BJ (cell line): ENCODE measurements at regions not wholly inside any gene's neighbourhood (a gene's known extent, or its start where the extent isn't known, plus 50 kb on each side); places are given as distances from the start of the nearest gene placed in this dataset.
"Not testable (repeated sequence)": the region's sequence is repeated elsewhere in the genome, so short reads cannot be mapped to it uniquely, and the experiment has no call there.

Source experiments
- CTCF ChIA-PET: fragments of 350-600 bp; formaldehyde crosslinking; extraction: SDS; loops from one replicate; lab custom pipeline; 2021; ENCODE audit warnings: antibody characterized with exemption, inconsistent platforms; lab: Yijun Ruan, JAX
- POLR2A ChIA-PET: fragments of 300-600 bp; sonication (Branson Sonifier 250); formaldehyde crosslinking; extraction: SDS; loops from one replicate; lab custom pipeline; 2021; ENCODE audit warnings: antibody characterized with exemption; lab: Charles Lee
- DNase-seq: peaks from one replicate; pipeline ENCODE4 v3.0.0-alpha.2; 2011; ENCODE audit warnings: low read depth
- H3K27me3 ChIP-seq: 2 replicates; pipeline ENCODE4 v1.6.0; 2011; ENCODE audit warnings: low read length; ENCODE audit not compliant: control insufficient read depth, insufficient read depth
- H3K36me3 ChIP-seq: 2 replicates; pipeline ENCODE4 v1.5.1; 2011; ENCODE audit warnings: low read length; ENCODE audit not compliant: control insufficient read depth, insufficient read depth
- H3K4me3 ChIP-seq: 2 replicates; pipeline ENCODE4 v1.5.1; 2011; ENCODE audit warnings: low read depth, mild to moderate bottlenecking, control low read depth, low read length
- TF ChIP-seq, protein P1 (sequence below): IDR thresholded peaks from 2 replicates; pipeline ENCODE4 v1.5.1; 2011; ENCODE audit warnings: low read depth, mild to moderate bottlenecking, control low read depth, inconsistent platforms, low read length, moderate library complexity; ENCODE audit not compliant: insufficient read depth

DNA sequence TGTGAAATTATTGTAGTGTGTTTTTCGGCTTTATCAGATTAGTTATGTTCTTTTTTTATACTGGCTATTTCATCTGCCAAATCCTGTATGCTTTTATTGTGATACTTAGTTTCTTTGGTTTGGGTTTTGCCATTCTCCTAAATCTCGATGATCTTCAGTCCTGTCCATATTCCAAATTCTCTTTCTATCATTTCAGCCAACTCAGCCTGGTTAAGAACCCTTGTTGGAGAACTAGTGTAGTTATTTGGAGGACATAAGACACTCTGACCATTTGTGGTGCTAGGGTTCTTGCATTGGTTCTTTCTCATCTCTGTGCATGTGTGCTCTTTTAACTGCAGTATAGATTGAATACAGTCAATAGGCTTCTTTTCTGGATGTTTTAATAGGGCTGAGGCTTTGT, 187.0 kb upstream of the CCNH start:
- TF ChIP-seq, protein P1, sequence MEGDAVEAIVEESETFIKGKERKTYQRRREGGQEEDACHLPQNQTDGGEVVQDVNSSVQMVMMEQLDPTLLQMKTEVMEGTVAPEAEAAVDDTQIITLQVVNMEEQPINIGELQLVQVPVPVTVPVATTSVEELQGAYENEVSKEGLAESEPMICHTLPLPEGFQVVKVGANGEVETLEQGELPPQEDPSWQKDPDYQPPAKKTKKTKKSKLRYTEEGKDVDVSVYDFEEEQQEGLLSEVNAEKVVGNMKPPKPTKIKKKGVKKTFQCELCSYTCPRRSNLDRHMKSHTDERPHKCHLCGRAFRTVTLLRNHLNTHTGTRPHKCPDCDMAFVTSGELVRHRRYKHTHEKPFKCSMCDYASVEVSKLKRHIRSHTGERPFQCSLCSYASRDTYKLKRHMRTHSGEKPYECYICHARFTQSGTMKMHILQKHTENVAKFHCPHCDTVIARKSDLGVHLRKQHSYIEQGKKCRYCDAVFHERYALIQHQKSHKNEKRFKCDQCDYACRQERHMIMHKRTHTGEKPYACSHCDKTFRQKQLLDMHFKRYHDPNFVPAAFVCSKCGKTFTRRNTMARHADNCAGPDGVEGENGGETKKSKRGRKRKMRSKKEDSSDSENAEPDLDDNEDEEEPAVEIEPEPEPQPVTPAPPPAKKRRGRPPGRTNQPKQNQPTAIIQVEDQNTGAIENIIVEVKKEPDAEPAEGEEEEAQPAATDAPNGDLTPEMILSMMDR, result no peak
- ChIA-PET CTCF (no interaction called here), POLR2A (no interaction called here)
- no peak overlapping the region for H3K4me3 ChIP-seq
- no peaks in the 10 kb centered on the region for H3K36me3 ChIP-seq
- DNase-seq, result no peak
- no peaks in the 10 kb centered on the region for H3K27me3 ChIP-seq

DNA sequence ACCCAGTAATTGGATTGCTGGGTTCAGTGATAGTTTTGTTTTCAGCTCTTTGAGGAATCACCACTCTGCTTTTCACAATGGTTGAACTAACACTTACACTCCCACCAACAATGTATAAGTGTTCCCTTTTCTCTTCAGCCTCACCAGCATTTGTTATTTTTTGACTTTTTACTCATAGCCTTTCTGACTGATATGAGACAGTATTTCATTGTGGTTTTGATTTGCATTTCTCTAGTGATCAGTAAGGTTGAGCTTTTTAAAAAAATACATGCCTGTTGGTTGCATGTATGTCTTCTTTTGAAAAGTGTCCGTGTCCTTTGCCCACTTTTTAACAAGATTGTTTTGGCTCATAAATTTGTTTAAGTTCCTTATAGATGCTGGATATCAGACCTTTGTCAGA, 185.7 kb upstream of the CCNH start:
- POLR2A ChIA-PET, result no interaction called here
- no peak for DNase-seq
- no peaks in the 10 kb centered on the region for H3K36me3 ChIP-seq
- H3K27me3 ChIP-seq, result no peaks in the 10 kb centered on the region
- H3K4me3 ChIP-seq, result no peak overlapping the region
- CTCF ChIA-PET, result no interaction called here
- TF ChIP-seq, protein P1, result no peak

DNA sequence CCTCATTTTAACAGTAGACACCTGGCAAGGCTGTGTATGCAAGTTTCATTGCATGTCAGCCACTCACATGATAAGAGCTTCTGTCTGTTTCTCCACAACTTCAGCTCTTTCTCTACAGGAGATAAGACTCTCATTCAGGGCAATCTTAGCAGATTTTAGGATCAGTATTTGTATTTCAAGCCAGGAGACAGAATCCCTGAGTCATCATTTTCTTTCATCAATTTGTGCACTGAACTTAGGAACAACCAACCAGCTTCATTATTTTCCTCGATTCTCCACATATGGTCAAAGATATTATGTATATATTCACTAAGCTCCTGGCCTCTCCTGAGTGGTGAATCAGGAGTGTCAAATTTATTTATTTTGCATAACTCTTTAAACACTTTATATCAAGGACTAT, 181.8 kb upstream of the CCNH start:
- no peak for DNase-seq
- TF ChIP-seq, protein P1, result no peak
- ChIA-PET POLR2A (no interaction called here), CTCF (no interaction called here)
- H3K4me3 ChIP-seq, result no peak overlapping the region
- H3K36me3 ChIP-seq, result no peaks in the 10 kb centered on the region
- no peaks in the 10 kb centered on the region for H3K27me3 ChIP-seq

DNA sequence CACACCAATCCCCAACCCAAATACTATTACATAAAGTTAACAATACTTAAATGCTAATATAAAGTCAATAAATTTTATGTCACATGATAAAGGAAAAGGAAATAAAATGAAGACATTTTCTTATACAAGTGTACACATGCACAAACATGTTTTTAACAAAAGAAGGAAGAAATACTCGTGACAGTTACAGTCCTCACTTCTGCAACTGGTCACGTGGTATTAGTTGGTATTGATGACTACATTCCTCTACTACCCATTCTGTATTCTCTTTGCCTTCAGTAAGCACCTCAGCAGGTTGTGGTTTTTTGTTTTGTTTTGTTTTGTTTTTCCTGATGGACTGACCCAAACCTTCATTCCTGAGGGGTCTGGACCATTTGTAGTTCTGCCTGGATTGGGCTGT, 176.9 kb upstream of the CCNH start:
- Histone ChIP-seq H3K27me3 (no peaks in the 10 kb centered on the region), H3K36me3 (no peaks in the 10 kb centered on the region), H3K4me3 (no peak overlapping the region)
- DNase-seq, result no peak
- POLR2A ChIA-PET, result no interaction called here
- CTCF ChIA-PET, result no interaction called here
- TF ChIP-seq, protein P1, result no peak

DNA sequence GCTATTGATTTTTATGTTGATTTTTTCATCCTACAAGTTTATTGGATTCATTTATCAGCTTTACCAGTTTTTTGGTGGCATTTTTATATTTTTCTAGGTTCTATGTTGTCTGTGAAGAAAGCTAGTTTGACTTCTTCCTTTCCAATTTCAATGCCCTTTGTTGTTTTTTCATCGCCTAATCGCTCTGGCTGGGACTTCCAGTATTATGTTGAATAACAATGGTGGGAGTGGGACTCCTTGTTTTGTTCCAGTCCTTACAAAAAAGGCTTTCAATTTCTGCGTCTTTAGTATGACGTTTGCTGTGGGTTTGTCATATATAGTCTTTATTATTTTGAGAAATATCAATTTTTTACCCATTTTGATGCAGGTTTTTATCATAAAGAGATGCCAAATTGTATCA, 175.6 kb upstream of the CCNH start:
- POLR2A ChIA-PET, result no interaction called here
- CTCF ChIA-PET, result no interaction called here

DNA sequence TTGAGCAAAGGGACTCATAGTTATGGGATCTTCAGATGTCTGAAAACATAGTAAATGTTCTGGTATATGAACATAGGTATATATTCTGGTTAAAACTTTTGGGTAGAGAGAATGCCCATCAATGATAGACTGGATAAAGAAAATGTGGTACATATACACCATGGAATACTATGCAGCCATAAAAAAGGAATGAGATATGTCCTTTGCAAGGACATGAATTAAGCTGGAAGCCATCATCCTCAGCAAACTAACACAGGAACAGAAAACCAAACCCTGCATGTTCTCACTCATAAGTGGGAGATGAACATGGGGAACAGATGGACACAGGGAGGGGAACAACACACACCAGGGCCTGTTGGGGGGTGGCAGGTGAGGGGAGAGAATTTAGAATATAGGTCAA, 171.0 kb upstream of the CCNH start:
- H3K36me3 ChIP-seq, H3K27me3 ChIP-seq, POLR2A ChIA-PET, H3K4me3 ChIP-seq, DNase-seq, CTCF ChIA-PET: not testable (repeated sequence)

More for the DNA sequence above, 175.6 kb upstream of the CCNH start:
- Histone ChIP-seq H3K27me3 (no peaks in the 10 kb centered on the region), H3K4me3 (no peak overlapping the region), H3K36me3 (no peaks in the 10 kb centered on the region)
- TF ChIP-seq, protein P1, result no peak
- DNase-seq, result no peak
